ENCODE measurements at regions not wholly inside any gene's neighbourhood (a gene's known extent, or its start where the extent isn't known, plus 50 kb on each side); places are given as distances from the start of the nearest gene placed in this dataset. TPM values are rescaled to one million over a fixed set of nuclear protein-coding genes. Genes with fewer than 3 reads are reported as not detected.

GRCh38 chr13:61486496-61486895, 70.8 kb upstream of the PCDH20 start:
- H3K4me3 ChIP-seq: no peak overlapping the region
- no peak for DNase-seq (ENCODE audit: low spot score in 2 of 2)
- H3K36me3 ChIP-seq: no peaks in the 10 kb centered on the region
- no peaks in the 10 kb centered on the region for H3K9me3 ChIP-seq
- H3K4me1 ChIP-seq: no peaks in the 10 kb centered on the region
- no peaks in the 10 kb centered on the region for H3K27me3 ChIP-seq
- TF ChIP-seq EP300 (IDR thresholded peaks at IDR 0.05): no peak
- no peak for TF ChIP-seq CTCF (IDR thresholded peaks at IDR 0.05)
- no peak for TF ChIP-seq POLR2A (IDR thresholded peaks at IDR 0.05)
- WGBS, 2 donors: 85 to 88% methylated on average over 4 to 6 of the region's 6 CpGs
- H3K27ac ChIP-seq: no peak overlapping the region

GRCh38 chr13:61485128-61485765, 69.6 kb upstream of the PCDH20 start:
- no peaks in the 10 kb centered on the region for H3K9me3 ChIP-seq
- 84 to 93% methylated on average over 2 of the region's 2 CpGs for WGBS, 2 donors
- no peak for DNase-seq (ENCODE audit: low spot score in 2 of 2)
- no peak overlapping the region for H3K27ac ChIP-seq
- H3K4me3 ChIP-seq: no peak overlapping the region
- no peaks in the 10 kb centered on the region for H3K27me3 ChIP-seq
- no peaks in the 10 kb centered on the region for H3K4me1 ChIP-seq
- H3K36me3 ChIP-seq: no peaks in the 10 kb centered on the region
- TF ChIP-seq POLR2A (IDR thresholded peaks at IDR 0.05) (no peak), CTCF (IDR thresholded peaks at IDR 0.05) (no peak), EP300 (IDR thresholded peaks at IDR 0.05) (no peak)

- TF ChIP-seq POLR2A (IDR thresholded peaks at IDR 0.05) (no peak), EP300 (IDR thresholded peaks at IDR 0.05) (no peak)
- H3K4me1 ChIP-seq: no peaks in the 10 kb centered on the region
- no peak for DNase-seq (ENCODE audit: low spot score in 2 of 2)
- H3K36me3 ChIP-seq: no peaks in the 10 kb centered on the region
- H3K9me3 ChIP-seq: no peaks in the 10 kb centered on the region
- H3K27ac ChIP-seq: no peak overlapping the region
- H3K4me3 ChIP-seq: no peak overlapping the region
- H3K27me3 ChIP-seq: no peaks in the 10 kb centered on the region
- WGBS, 2 donors: 84 to 87% methylated on average over 5 of the region's 5 CpGs
Measured at GRCh38 chr13:61477619-61478018, 62.0 kb upstream of the PCDH20 start.

- H3K27me3 ChIP-seq: no peaks in the 10 kb centered on the region
- H3K4me3 ChIP-seq: no peak overlapping the region
- H3K27ac ChIP-seq: no peak overlapping the region
- H3K36me3 ChIP-seq: no peaks in the 10 kb centered on the region
- H3K4me1 ChIP-seq: no peaks in the 10 kb centered on the region
- DNase-seq (ENCODE audit: low spot score in 2 of 2): no peak
- no peaks in the 10 kb centered on the region for H3K9me3 ChIP-seq
- WGBS, 2 donors: 24 to 38% methylated on average over 2 of the region's 2 CpGs
- TF ChIP-seq EP300 (IDR thresholded peaks at IDR 0.05) (no peak), POLR2A (IDR thresholded peaks at IDR 0.05) (no peak), CTCF (IDR thresholded peaks at IDR 0.05) (no peak)
Measured at GRCh38 chr13:61470786-61471185, 55.1 kb upstream of the PCDH20 start.

- no peaks in the 10 kb centered on the region for H3K9me3 ChIP-seq
- no peaks in the 10 kb centered on the region for H3K36me3 ChIP-seq
- no peak overlapping the region for H3K4me3 ChIP-seq
- no peak for DNase-seq (ENCODE audit: low spot score in 2 of 2)
- no peak overlapping the region for H3K27ac ChIP-seq
- no peak for TF ChIP-seq POLR2A (IDR thresholded peaks at IDR 0.05)
- no peak for TF ChIP-seq CTCF (IDR thresholded peaks at IDR 0.05)
- no peak for TF ChIP-seq EP300 (IDR thresholded peaks at IDR 0.05)
- 54 to 62% methylated on average over 3 of the region's 3 CpGs for WGBS, 2 donors
- no peaks in the 10 kb centered on the region for H3K27me3 ChIP-seq
- H3K4me1 ChIP-seq: no peaks in the 10 kb centered on the region
Measured at GRCh38 chr13:61466280-61466679, 50.6 kb upstream of the PCDH20 start.

Small RNA genes lying in the stretch of these regions (small RNA-seq; reads per million reads assigned to genes)
- not detected for gene AL353765.1
- not detected for gene AL356102.1
- gene MIR4704: not detected
- not detected for gene MIR548X2
- not detected for gene RNU6-81P
